ENCODE measurements at regions not wholly inside any gene's neighbourhood (a gene's known extent, or its start where the extent isn't known, plus 50 kb on each side); places are given as distances from the start of the nearest gene placed in this dataset.

GRCh38 chr3:72601060-72601459 lies 247.2 kb downstream of the SHQ1 start:
- TF ChIP-seq POLR2A (IDR thresholded peaks at IDR 0.05; ENCODE audit: low read depth, low read length) (no peak), CTCF (IDR thresholded peaks at IDR 0.05; ENCODE audit: extremely low read depth in 1 of 2, insufficient read depth in 1 of 2, low read depth in 1 of 2, low read length in 2 of 2) (no peak), EZH2 (IDR thresholded peaks at IDR 0.05; ENCODE audit: borderline replicate concordance, low read depth, low read length, severe bottlenecking) (no peak), GATA2 (IDR thresholded peaks at IDR 0.05; ENCODE audit: insufficient read depth, insufficient read length, low read depth, low read length) (no peak), MAX (IDR thresholded peaks at IDR 0.05; ENCODE audit: insufficient read depth, insufficient read length) (no peak)

Data from endothelial cell of umbilical vein (primary cell).